GM20431 (cell line): ENCODE measurements at regions not wholly inside any gene's neighbourhood (a gene's known extent, or its start where the extent isn't known, plus 50 kb on each side); places are given as distances from the start of the nearest gene placed in this dataset.

Experiments used
- in situ Hi-C: fragments of 300-500 bp; cut with MseI, MboI; formaldehyde crosslinking; loops from one replicate; pipeline ENCODE4 v1.15.0; 2020; ENCODE audit warnings: low sequenced_read_pairs; ENCODE audit not compliant: unreplicated experiment

GRCh38 chr3:116920826-116921610, 211.4 kb downstream of the TUSC7 start:
- in situ Hi-C loops, result no loop called here

- in situ Hi-C loops, result no loop called here
Measured at GRCh38 chr3:116927918-116928317, 218.3 kb downstream of the TUSC7 start.

GRCh38 chr3:116929505-116930222, 220.1 kb downstream of the TUSC7 start:
- in situ Hi-C loops, result no loop called here

- in situ Hi-C loops, result no loop called here
Measured at GRCh38 chr3:116930786-116931185, 221.2 kb downstream of the TUSC7 start.

- in situ Hi-C loops, result no loop called here
Measured at GRCh38 chr3:116939091-116939490, 229.5 kb downstream of the TUSC7 start.

GRCh38 chr3:116939550-116939949, 230.0 kb downstream of the TUSC7 start:
- in situ Hi-C loops, result no loop called here

GRCh38 chr3:116940719-116941118, 231.1 kb downstream of the TUSC7 start:
- in situ Hi-C loops, result no loop called here

- in situ Hi-C loops, result no loop called here
Measured at GRCh38 chr3:116946376-116946775, 236.8 kb downstream of the TUSC7 start.

- in situ Hi-C loops, result no loop called here
Measured at GRCh38 chr3:116947148-116947547, 237.6 kb downstream of the TUSC7 start.

GRCh38 chr3:116947809-116948208, 238.2 kb downstream of the TUSC7 start:
- in situ Hi-C loops, result no loop called here

GRCh38 chr3:116950301-116951055, 240.9 kb downstream of the TUSC7 start:
- in situ Hi-C loops, result no loop called here

- in situ Hi-C loops, result no loop called here
Measured at GRCh38 chr3:116951610-116952009, 242.0 kb downstream of the TUSC7 start.

GRCh38 chr3:116958291-116958690, 248.7 kb downstream of the TUSC7 start:
- in situ Hi-C loops, result no loop called here

- in situ Hi-C loops, result no loop called here
Measured at GRCh38 chr3:116961106-116961505, 251.5 kb downstream of the TUSC7 start.

- in situ Hi-C loops, result no loop called here
Measured at GRCh38 chr3:116963802-116964201, 254.2 kb downstream of the TUSC7 start.

- in situ Hi-C loops, result no loop called here
Measured at GRCh38 chr3:116966649-116967048, 257.1 kb downstream of the TUSC7 start.

- in situ Hi-C loops, result no loop called here
Measured at GRCh38 chr3:116969135-116969534, 259.6 kb downstream of the TUSC7 start.

- in situ Hi-C loops, result no loop called here
Measured at GRCh38 chr3:116969646-116970045, 260.1 kb downstream of the TUSC7 start.

- in situ Hi-C loops, result no loop called here
Measured at GRCh38 chr3:116971531-116971930, 262.0 kb downstream of the TUSC7 start.

GRCh38 chr3:116974702-116975101, 265.1 kb downstream of the TUSC7 start:
- in situ Hi-C loops, result no loop called here

GRCh38 chr3:116977441-116977840, 267.9 kb downstream of the TUSC7 start:
- in situ Hi-C loops, result no loop called here
